ENCODE measurements at regions not wholly inside any gene's neighbourhood (a gene's known extent, or its start where the extent isn't known, plus 50 kb on each side); places are given as distances from the start of the nearest gene placed in this dataset.

GRCh38 chr2:66240286-66240685 lies 194.6 kb upstream of the MEIS1 start:
- no peak for TF ChIP-seq EP300 (IDR thresholded peaks at IDR 0.05; ENCODE audit: borderline replicate concordance)
- TF ChIP-seq TAF1 (IDR thresholded peaks at IDR 0.05; ENCODE audit: low read depth) = no peak
- TF ChIP-seq REST (IDR thresholded peaks at IDR 0.05; ENCODE audit: low read depth) = no peak
- no peak for TF ChIP-seq ZBTB7A (IDR thresholded peaks at IDR 0.05; ENCODE audit: low read depth)
- TF ChIP-seq, protein P1, sequence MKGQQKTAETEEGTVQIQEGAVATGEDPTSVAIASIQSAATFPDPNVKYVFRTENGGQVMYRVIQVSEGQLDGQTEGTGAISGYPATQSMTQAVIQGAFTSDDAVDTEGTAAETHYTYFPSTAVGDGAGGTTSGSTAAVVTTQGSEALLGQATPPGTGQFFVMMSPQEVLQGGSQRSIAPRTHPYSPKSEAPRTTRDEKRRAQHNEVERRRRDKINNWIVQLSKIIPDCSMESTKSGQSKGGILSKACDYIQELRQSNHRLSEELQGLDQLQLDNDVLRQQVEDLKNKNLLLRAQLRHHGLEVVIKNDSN (IDR thresholded peaks at IDR 0.05) = no peak
- no peak for TF ChIP-seq NFIC (IDR thresholded peaks at IDR 0.05)
- TF ChIP-seq MAX (IDR thresholded peaks at IDR 0.05) = no peak
- TF ChIP-seq CEBPB (IDR thresholded peaks at IDR 0.05) = no peak
- TF ChIP-seq YY1 (IDR thresholded peaks at IDR 0.05; ENCODE audit: low read depth) = no peak
- no peak for TF ChIP-seq EGR1 (IDR thresholded peaks at IDR 0.05)
- TF ChIP-seq CREB1 (IDR thresholded peaks at IDR 0.05; ENCODE audit: low read depth) = no peak
- TF ChIP-seq RAD21 (IDR thresholded peaks at IDR 0.05; ENCODE audit: low read depth) = no peak
- TF ChIP-seq TCF12 (IDR thresholded peaks at IDR 0.05; ENCODE audit: low read depth) = no peak
- no peak for TF ChIP-seq FOXM1 (IDR thresholded peaks at IDR 0.05; ENCODE audit: borderline replicate concordance, low read depth)
